GM19351 (cell line): ENCODE measurements at regions not wholly inside any gene's neighbourhood (a gene's known extent, or its start where the extent isn't known, plus 50 kb on each side); places are given as distances from the start of the nearest gene placed in this dataset.

ENCODE experiments used
- ATAC-seq: cut with Tn5 transposase; IDR thresholded peaks from one replicate; pipeline ENCODE4 v1.9.1; 2021; ENCODE audit warnings: mild to moderate bottlenecking, moderate library complexity; ENCODE audit not compliant: unreplicated experiment

- no peak for ATAC-seq
These were observed 113.1 kb downstream of the C9orf50 start for GRCh38 chr9:129507805-129508204.

- ATAC-seq, result no peak
These were observed 114.0 kb downstream of the C9orf50 start for GRCh38 chr9:129506892-129507291.

DNA sequence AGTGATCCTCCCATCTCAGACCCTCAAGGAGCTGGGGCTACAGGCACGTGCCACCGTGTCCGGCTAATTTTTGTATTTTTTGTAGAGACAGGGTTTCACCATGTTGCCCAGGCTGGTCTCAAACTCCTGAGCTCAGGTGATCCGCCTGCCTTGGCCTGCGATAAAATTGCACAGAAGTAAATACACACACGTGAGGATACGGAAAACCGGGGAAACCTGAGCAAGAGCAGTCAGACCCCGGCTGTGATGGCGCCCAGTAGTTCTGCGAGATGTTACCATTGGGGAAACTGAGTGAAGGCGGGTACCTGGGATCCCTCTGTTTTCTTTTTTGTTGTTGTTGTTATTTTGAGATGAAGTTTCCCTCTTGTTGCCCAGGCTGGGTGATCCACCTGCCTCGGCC, 114.9 kb downstream of the C9orf50 start:
- no peak for ATAC-seq

DNA sequence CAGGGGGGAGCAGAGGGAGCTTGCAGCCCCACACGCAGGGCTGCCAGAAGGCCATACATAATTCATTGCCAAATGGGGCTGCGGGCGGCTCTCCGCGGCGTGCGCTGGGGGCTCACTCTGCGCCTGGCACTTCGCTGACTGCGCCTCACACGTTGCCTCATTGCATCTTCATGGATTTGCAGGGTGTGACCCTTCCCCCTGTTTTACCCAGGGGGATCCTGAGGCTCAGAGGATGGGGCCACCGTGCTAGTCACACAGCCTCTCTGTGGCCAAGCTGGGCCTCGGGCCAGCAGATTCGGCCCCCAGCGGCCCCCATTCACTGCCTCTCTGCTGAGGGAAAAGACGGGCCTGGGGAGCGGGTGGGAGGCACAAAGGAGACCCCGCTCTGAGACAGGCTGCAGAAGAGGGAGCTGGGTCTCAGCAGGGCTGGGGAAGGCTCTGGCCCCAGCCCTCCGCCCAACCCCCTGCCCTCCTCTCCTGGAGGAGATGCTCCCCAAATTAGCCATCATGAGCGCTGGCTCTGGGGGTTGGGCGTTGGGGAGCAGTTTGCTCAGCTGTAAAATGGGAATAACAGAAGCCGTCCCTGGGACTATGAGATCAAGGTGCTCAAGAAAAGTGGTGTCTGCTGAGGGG, 115.5 kb downstream of the C9orf50 start:
- no peak for ATAC-seq

DNA sequence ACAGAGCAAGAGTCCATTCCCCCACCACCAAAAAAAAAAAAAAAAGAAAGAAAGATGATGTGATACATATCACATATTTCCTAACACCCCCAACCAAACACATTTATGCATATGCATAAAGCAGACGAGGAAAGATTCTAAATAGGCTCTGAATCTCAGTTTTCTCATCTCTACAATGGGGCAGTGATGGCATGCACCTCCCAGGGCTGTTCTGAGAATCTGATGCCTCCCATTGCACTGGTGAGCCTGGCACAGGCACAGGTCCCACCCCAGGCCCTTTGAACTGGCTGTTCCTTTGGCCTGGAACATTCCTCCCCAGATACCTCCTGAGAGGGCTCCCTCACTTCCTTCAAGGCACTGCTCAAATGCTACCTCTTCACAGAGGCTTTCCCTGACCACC, 116.5 kb downstream of the C9orf50 start:
- ATAC-seq, result no peak

DNA sequence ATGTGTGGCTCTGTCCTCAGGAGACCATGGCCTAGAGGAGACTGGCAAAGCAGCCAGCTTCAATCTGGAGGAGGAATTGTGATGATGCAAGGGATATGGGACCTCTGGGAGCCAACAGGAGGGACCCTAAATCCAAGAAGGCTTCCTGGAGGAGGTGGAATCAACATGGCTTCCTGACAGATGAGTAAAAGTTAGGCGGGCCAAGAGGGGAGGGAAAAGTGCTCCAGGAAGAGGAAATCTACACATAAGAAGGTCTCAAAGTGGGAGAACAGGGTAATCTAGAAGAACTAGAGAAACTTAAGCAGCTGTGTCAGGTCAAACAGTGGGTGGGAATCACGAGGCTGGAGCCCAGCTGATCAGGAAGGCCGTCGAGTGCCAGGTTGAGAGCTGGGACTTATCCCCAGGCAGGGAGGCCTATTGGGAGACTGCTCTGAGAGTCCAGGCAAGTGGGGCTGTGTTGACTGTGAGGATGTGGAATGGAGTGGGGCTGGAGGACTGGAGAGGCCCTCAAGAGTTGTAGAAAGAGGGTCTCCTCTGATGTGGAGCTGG, 119.1 kb downstream of the C9orf50 start:
- no peak for ATAC-seq

DNA sequence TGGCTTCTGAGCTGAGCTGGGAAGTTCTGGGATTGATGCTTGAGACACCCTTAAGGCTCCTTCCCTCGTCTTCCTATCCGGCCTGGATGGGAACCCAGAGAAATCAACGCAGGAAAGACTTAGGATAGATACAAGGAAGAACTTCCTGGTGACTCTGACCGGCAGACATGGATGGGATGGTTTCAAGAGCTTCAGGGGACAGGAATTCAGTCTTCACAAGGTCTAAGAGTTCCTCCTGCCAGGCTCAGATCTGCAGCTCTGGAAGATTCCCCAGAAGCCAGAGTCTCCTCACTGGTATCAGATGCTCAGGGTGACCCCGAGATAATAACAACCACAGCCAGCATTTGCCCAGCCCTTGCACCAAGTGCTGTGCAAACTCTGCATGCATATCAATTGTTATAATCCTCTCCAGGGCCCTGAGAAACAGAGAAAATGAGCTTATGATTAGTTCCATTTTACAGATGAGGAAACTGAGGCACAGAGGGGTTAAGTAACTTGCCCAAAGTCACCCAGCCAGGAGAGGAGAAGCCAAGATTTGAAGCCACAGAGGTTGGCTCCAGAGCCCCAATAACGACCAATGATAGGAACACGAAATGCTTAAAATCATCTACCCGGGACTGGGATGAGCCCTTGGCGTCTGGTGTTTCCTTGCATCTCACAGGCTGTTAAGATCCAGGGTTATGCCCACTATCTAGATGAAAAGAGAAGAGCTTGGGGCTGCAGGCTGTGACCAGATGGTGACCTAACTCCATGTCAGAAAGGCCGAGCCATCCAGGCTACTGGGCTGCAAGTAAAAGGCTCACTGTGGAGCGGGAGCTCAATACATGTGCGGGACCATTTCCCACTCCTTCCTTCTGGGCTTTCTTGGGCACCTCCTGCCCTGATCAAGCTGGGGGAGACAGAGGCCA, 119.8 kb downstream of the C9orf50 start:
- ATAC-seq, result no peak

DNA sequence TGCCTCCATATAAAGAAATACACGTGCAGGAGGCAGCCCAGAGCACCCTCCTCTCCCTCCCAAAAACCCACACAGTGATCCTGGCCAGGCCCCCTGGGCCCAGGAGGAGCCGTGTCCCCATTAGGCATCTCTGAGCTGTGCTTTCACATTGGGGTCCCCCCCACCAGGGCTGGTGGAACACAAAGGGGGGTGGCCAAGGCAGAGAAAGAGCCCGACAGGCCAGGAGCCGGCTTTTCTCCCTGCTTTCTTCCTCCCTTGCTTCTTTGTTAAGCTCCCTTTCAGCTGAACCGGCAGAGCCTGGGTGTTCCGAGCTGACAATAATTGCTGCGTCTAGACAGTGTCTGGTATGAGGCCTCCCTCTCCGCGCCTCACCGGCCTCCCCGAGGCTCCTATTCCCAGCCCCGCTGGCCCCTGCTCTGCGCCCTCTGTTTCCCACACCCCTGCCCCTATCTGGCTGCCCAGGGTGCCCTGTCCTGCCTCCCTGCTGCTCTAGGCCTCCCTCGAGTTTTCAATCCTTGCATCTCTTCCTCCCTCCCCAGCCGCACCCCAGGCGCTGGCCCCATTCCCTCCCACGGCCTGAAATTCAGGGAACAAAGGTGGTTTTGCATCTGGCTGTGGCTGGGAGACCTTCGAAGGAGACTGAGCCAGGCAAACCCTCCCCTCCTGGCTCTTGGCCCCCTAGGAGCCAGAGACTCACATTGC, 120.6 kb downstream of the C9orf50 start:
- no peak for ATAC-seq

DNA sequence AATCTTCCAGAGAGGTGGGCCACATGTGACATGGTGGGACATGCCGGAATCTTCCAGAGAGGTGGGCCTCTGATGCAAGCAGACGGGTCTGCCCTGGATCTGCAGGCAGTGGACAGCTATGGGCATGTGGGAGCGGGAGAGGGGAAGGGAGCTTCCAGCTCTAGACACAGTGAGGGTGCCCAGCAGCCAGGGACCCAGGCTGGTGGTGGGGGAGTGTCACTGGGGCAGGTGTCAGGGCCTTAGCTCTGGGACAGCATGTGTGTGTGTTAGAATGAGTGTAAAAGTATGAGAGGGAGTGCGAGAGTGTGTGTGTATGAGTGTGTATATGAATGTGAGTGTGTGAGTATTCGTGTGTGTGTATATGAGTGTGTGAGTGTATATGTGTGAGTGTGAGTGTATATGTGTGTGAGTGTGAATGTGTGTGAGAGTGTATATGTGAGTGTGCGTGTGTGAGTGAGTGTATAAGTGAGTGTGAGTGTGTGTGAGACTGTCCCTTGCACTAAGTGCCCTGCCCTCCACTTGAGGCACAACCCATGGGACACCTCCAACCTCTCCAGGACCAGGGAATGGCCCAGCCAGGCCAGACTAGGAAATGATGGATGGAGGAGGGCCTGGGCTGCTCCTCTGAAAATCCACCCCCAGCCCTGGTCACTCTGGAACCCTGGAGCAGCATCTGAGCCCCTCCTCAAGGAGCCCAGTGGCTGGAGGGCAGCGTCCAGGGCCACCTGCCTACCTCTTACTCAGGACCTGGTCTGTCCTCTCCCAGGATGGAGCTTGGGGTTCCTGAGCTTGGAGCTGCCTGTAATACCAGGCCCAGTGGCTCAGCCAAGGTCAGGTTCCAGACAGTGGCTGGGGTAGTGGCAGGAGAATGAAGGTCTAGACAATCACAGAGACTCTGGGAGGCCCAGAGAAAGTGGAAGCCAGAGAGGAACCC, 122.2 kb downstream of the C9orf50 start:
- ATAC-seq, result no peak

GRCh38 chr9:129497813-129498450, 123.0 kb downstream of the C9orf50 start:
- no peak for ATAC-seq

GRCh38 chr9:129497005-129497812, 123.7 kb downstream of the C9orf50 start:
- ATAC-seq, result no peak

DNA sequence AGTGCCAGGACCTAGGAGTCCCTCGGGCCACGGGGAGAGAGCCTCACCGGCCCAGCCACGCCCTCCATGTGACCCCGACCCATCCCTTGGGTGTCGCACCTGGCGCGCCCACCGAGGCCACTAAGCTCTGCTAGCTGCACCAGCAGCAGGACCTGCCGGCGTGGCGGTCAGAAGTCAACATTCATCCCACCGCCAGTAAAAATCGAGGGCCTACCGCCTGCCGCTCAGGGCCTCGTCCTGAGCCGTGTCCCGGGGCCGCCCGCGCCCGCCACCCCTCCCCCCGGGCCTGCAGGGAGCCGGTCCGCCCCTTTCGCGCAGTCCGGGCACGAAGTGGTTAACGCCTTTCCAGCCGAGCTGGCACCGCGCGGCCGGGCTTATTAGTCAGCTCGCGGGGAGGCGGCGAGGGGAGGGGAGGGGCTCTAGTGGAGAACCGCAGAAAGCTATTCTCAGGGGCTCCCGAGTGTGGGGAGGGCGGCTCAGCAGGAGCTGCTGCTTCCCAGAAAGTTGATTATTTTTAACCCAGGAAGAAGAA, 124.4 kb downstream of the C9orf50 start:
- ATAC-seq, result no peak

- peak; percentile 59 for ATAC-seq
These were observed 125.1 kb downstream of the C9orf50 start for GRCh38 chr9:129495620-129496472.

GRCh38 chr9:129494113-129494789, 126.7 kb downstream of the C9orf50 start:
- no peak for ATAC-seq

DNA sequence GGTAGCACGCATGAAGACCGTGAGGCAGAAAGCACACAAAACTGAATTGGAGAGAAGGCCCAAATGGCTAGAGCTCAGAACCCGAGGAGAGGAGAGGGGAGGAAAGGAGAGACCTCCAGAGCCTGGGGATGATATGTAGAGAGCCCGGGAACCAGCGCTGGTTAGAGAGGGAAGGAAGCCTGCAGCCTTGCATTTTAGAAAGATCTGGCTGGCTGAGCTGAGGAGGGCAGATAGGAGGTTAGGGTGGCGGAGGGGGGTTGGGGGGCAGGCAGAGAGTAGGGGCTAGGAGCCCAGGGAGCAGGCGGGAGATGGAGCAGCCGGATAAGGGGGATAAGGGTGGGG, 127.2 kb downstream of the C9orf50 start:
- no peak for ATAC-seq

- no peak for ATAC-seq
These were observed 127.7 kb downstream of the C9orf50 start for GRCh38 chr9:129493002-129493705.

DNA sequence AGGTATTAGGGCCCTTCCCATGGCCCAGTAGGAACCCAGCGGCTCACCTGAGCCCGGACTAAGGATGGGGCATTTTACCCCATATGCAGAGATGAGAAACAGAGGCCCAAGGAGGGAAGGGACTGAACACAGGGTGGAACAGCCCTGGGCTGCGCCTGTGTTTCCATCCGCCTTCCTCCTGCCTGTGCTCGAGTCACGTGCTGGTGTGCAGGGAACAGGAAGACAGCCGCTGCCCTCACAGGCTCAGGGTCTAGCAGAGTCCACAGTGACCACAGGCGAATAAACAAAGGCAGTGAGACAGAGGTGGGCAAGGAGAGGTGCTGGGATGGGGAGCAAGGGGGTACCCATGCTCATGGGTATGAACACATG, 129.4 kb downstream of the C9orf50 start:
- no peak for ATAC-seq
